ENCODE measurements at regions not wholly inside any gene's neighbourhood (a gene's known extent, or its start where the extent isn't known, plus 50 kb on each side); places are given as distances from the start of the nearest gene placed in this dataset.
"Not testable (repeated sequence)": the region's sequence is repeated elsewhere in the genome, so short reads cannot be mapped to it uniquely, and the experiment has no call there.

GRCh38 chr11:100584201-100584985 is 102.7 kb upstream of the ARHGAP42 start:
- DNase-seq (ENCODE audit: low read depth): no peak

GRCh38 chr11:100585728-100586127 is 101.4 kb upstream of the ARHGAP42 start:
- DNase-seq (ENCODE audit: low read depth): no peak

GRCh38 chr11:100586361-100587101 is 100.6 kb upstream of the ARHGAP42 start:
- no peak for DNase-seq (ENCODE audit: low read depth)

DNA sequence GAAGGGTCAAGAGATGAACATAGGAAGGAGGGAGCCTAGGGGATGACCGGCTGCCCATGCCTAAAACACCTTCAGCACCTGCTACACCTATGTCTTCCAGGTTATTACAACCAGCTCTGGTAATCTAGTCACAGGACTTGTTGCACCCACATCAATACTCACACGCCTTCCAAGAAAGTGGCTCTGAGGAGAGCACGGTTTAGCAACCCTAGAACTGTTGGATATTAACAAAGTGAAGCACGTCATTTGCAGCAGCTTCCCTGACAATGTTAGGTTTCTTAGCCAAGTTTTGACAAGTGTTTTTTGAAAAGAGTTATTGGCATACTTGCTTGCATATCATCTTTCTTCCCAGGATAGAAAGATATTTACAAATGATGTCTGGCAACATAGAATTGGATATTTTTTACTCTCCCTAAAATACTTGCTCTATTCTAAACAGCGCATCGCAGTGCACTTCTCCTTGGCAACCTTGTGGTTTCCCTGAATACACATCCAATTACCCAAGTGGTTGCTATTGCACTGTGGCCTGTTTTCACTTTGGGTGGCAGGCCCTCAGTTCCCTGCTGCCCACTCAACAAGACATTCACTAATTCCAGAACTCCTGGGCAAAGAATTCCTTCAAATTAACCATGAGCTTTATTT is 94.3 kb upstream of the ARHGAP42 start:
- DNase-seq (ENCODE audit: low read depth): no peak

GRCh38 chr11:100593291-100593690 is 93.8 kb upstream of the ARHGAP42 start:
- no peak for DNase-seq (ENCODE audit: low read depth)

DNA sequence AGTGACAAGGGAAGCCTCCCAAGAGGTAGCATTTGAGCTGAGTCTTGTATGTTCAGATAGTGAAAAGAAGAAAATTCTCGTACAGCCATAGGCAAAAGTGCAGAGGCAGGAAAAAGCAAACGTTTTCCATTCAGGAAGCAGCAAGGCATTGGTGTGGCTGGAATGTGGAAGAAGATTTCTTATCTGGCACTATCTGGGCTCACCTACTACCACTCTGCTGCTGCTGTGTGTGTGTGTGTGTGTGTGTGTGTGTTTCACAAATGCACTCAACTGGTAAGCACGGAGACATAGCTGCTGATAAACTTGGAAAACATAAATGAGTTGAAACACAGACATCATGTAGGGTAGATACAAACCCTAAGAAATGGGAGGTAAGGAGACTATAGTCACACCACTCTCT is 92.8 kb upstream of the ARHGAP42 start:
- no peak for DNase-seq (ENCODE audit: low read depth)

- DNase-seq (ENCODE audit: low read depth): no peak
Measured at GRCh38 chr11:100600941-100601340, 86.1 kb upstream of the ARHGAP42 start.

DNA sequence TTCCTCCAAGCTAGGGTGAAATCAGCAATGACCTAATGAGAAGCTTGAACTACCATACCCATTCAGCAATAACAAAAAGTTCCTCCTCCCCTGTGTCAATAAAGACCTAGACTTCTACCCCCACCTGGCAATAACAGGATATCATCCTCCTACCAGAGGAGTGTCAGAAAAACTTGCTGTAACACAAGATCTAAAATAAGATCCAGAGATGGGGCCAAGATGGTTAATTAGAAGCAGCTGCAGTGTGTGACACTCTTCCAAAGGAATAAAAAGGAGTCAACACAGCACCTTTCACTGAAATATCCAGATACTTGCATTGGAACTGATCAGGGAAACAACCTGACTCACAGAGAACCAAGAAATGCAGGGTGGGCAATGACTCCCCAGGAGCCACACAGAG is 84.4 kb upstream of the ARHGAP42 start:
- no peak for DNase-seq (ENCODE audit: low read depth)

DNA sequence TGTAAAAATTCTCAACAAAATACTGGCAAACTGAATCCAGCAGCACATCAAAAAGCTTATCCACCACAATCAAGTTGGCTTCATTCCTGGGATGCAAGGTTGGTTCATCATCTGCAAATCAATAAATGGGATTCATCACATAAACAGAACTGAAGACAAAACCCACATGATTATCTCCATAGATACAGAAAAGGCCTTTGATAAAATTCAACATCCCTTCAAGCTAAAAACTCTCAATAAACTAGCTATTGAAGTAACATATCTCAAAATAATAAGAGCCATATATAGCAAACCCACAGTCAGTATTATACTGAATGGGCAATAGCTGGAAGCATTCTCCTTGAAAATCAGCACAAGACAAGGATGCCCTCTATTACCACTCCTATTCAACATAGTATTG is 79.3 kb upstream of the ARHGAP42 start:
- not testable (repeated sequence) for DNase-seq (ENCODE audit: low read depth)

- DNase-seq (ENCODE audit: low read depth): no peak
Measured at GRCh38 chr11:100612766-100613165, 74.3 kb upstream of the ARHGAP42 start.

DNA sequence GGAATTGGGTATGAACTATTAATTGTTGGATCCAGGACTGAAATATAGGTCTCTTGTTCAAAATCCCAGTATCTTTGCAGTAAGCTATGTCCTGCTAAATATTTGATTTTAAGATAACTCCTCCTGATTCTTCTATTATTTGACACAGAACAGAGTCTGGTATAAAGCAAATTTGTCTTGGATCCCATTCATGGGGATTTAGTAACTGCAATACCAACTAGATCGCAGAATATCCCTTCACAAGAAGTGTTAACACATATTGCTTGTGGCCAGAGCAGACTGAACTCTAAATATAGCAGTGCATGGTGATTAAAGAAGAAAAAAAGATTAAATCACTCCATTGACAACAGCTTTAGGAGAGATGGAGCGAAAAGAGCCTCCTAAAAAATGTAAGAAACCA is 68.2 kb upstream of the ARHGAP42 start:
- DNase-seq (ENCODE audit: low read depth): no peak

DNA sequence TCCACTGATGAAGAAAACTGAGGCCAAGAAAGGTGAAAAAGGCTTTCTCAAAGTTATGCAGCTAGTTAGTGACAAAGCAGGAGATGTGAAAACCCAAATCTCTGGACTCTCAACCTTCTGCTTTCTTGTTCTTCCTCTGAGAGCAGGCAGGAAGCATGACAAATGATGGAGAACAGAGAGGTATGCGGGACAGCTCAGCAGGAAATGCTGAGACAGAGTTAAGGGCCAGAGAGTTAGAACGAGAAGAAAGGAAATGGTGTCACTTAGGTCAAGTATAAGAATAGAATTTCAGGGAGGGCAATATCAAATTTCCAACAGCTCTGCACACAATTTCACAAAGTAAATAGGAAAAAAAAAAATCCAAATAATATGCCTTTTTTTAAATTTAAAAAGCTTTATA is 67.6 kb upstream of the ARHGAP42 start:
- no peak for DNase-seq (ENCODE audit: low read depth)

DNA sequence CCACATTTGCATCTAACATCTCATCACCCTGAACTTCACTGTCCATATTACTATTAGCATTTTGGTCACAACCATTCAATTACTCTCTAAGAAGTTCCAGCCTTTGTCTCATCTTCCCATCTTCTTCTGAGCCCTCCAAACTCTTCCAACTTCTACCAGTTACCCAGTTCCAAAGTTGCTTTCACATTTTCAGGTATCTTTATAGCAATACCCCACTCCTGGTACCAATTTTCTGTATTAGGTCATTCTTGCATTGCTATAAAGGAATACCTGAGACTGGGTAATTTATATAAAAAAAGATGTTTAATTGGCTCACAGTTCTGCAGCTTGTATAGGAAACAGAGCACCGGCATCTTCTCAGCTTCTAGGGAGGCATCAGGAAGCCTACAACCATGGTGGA is 64.7 kb upstream of the ARHGAP42 start:
- DNase-seq (ENCODE audit: low read depth): no peak

- DNase-seq (ENCODE audit: low read depth): no peak
Measured at GRCh38 chr11:100624346-100624745, 62.7 kb upstream of the ARHGAP42 start.

GRCh38 chr11:100625041-100625440 is 62.0 kb upstream of the ARHGAP42 start:
- DNase-seq (ENCODE audit: low read depth): no peak

DNA sequence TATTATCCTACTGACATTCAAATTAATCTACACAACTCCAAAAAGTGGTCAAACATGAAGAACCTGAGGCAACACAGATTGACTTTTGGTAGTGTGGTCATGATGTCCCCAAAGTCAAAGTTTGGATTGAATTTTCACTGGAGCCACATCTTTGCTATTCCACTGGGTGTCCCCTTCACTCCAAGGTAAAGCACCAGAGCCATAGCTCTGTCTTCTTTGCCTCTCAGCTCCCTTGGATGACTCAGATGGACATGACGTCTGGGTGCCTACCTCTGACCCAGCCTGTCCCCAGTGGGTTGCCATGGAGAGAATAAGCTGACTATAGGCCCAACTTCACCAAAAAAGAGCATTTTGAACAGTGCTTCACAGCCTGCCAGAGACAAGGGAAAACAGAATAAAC is 57.4 kb upstream of the ARHGAP42 start:
- no peak for DNase-seq (ENCODE audit: low read depth)

- no peak for DNase-seq (ENCODE audit: low read depth)
Measured at GRCh38 chr11:100630898-100631297, 56.2 kb upstream of the ARHGAP42 start.

- DNase-seq (ENCODE audit: low read depth): no peak
Measured at GRCh38 chr11:100631316-100631715, 55.8 kb upstream of the ARHGAP42 start.

DNA sequence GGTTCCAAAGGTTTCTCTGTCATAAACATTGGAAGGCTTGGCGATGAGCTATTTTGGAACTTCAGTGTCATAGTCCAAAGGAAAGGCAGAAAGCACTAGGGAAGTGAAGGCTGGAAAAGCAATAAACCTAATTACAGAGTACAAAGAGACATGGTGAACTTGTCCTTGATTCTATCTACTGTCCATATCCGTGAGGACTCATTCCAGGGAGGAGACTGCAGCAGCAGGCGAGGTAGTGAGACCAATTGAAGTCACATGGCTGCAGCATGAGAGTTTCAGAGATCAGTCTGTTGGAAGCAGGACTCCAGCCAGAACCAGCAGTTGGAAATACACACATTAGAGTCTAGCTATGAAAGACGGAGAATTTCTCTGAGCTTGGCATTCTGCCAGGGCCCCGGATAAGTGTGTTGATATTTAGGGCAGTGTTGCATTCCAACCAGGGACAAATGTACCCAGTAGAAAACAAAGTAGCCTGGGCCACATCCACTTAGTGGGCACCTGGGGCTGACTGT is 54.1 kb upstream of the ARHGAP42 start:
- no peak for DNase-seq (ENCODE audit: low read depth)

DNA sequence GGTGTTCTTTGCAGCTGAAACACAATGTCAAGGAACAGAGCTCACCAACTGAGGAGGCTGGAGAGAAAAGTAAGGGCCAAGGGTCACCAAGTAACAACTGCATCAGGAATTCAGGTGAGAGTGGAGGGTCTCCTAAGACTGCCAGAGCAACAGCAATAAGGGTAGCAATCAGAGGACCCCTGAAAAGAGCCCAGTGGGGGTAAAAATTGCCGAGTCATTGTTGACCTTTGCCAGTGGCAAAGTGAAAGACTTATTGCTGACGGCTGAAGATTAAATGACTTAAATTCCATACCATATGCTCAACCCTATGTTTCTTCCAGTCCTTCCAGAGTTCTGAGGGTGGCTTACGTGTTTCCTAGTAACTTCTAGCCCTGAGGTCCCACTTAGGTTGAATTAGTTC is 51.9 kb upstream of the ARHGAP42 start:
- no peak for DNase-seq (ENCODE audit: low read depth)

GRCh38 chr11:100636536-100636935 is 50.6 kb upstream of the ARHGAP42 start:
- no peak for DNase-seq (ENCODE audit: low read depth)

Data from HS-27A (cell line).